Keratinocyte (primary cell): ENCODE measurements at regions not wholly inside any gene's neighbourhood (a gene's known extent, or its start where the extent isn't known, plus 50 kb on each side); places are given as distances from the start of the nearest gene placed in this dataset.

Experiments
- DNase-seq: peaks from one replicate; pipeline ENCODE4 v3.0.0-alpha.2; 2011; ENCODE audit warnings: low read depth, missing footprints, low spot score
- FAIRE-seq: peaks from 2 replicates; lab custom pipeline; 2011; peaks lifted over from hg19 to GRCh38; lab: Jason Lieb, UNC
- H2AFZ ChIP-seq: 2 replicates; pipeline ENCODE4 v1.6.0; 2012; ENCODE audit warnings: low read length, control low read depth, inconsistent platforms; ENCODE audit not compliant: control insufficient read depth
- H3K27ac ChIP-seq: 2 replicates; pipeline ENCODE4 v1.5.1; 2011; ENCODE audit warnings: low read length; ENCODE audit not compliant: control insufficient read depth, insufficient read depth
- H3K27me3 ChIP-seq: 3 replicates; pipeline ENCODE4 v1.6.0; 2011; ENCODE audit warnings: low read length; ENCODE audit not compliant: control insufficient read depth, insufficient read depth; ENCODE audit errors: extremely low read depth
- H3K36me3 ChIP-seq, 2 experiments: 2 replicates in 1 of 2; 3 replicates in 1 of 2; pipeline ENCODE4 v1.5.1; 2011; ENCODE audit warnings: low read length in 2 of 2, mild to moderate bottlenecking in 1 of 2; ENCODE audit not compliant: control insufficient read depth in 2 of 2, insufficient read depth in 2 of 2; ENCODE audit errors: extremely low read depth in 1 of 2
- H3K4me1 ChIP-seq: 3 replicates; pipeline ENCODE4 v1.5.1; 2011; ENCODE audit warnings: low read length; ENCODE audit not compliant: control insufficient read depth, insufficient read depth; ENCODE audit errors: extremely low read depth
- H3K4me2 ChIP-seq: 3 replicates; pipeline ENCODE4 v1.6.0; 2011; ENCODE audit warnings: low read depth, low read length; ENCODE audit not compliant: control insufficient read depth, insufficient read depth; ENCODE audit errors: extremely low read depth
- H3K4me3 ChIP-seq, 3 experiments: fragments of 200-600 bp in 1 of 3; sonication (generic) in 1 of 3; 2 replicates in 2 of 3; 3 replicates in 1 of 3; pipeline ENCODE4 v1.5.1; 2011 to 2016; ENCODE audit warnings: low read length in 3 of 3, mild to moderate bottlenecking in 3 of 3, control low read depth in 2 of 3, inconsistent platforms in 1 of 3, low read depth in 1 of 3, mixed read lengths in 1 of 3, mixed run types in 1 of 3, moderate library complexity in 1 of 3; ENCODE audit not compliant: control insufficient read depth in 2 of 3, insufficient read depth in 2 of 3; ENCODE audit errors: extremely low read depth in 1 of 3
- H3K79me2 ChIP-seq: 2 replicates; pipeline ENCODE4 v1.6.0; 2012; ENCODE audit warnings: low read length; ENCODE audit not compliant: control insufficient read depth, insufficient read depth
- H3K9ac ChIP-seq: 3 replicates; pipeline ENCODE4 v1.6.0; 2011; ENCODE audit warnings: low read length; ENCODE audit not compliant: control insufficient read depth, insufficient read depth; ENCODE audit errors: extremely low read depth
- H3K9me1 ChIP-seq: 3 replicates; pipeline ENCODE4 v1.6.0; 2011; ENCODE audit warnings: low read length; ENCODE audit not compliant: control insufficient read depth, insufficient read depth; ENCODE audit errors: extremely low read depth
- H3K9me3 ChIP-seq: 2 replicates; pipeline ENCODE4 v1.5.1; 2012; ENCODE audit warnings: low read depth, low read length; ENCODE audit not compliant: control insufficient read depth
- H4K20me1 ChIP-seq: 3 replicates; pipeline ENCODE4 v1.6.0; 2011; ENCODE audit warnings: low read length; ENCODE audit not compliant: control insufficient read depth, insufficient read depth; ENCODE audit errors: extremely low read depth
- CTCF ChIP-seq, 3 experiments: IDR thresholded peaks in 1 of 3; conservative IDR thresholded peaks in 1 of 3; optimal IDR thresholded peaks in 1 of 3; 2 replicates in 2 of 3; 3 replicates in 1 of 3; pipeline versions ENCODE3 to v1.5.1; 2011; ENCODE audit warnings: low read length in 3 of 3, mild to moderate bottlenecking in 3 of 3, moderate library complexity in 2 of 3, control low read depth in 1 of 3, inconsistent platforms in 1 of 3; ENCODE audit not compliant: insufficient read depth in 2 of 3; ENCODE audit errors: extremely low read depth in 1 of 3
- EZH2 ChIP-seq: IDR thresholded peaks from one replicate; pipeline ENCODE4 v1.6.1; 2012; ENCODE audit warnings: inconsistent platforms, mild to moderate bottlenecking, low read length, moderate library complexity
- dilution Hi-C: fragments of 300-500 bp; cut with MboI; formaldehyde crosslinking; loops from one replicate; pipeline ENCODE4 v1.7.0; 2020; ENCODE audit warnings: low sequenced_read_pairs; ENCODE audit not compliant: extremely low pct_ligation_motif_present

- no peak overlapping the region for H3K27ac ChIP-seq
- no peak overlapping the region for H2AFZ ChIP-seq
- H3K79me2 ChIP-seq: no peaks in the 10 kb centered on the region
- H3K27me3 ChIP-seq: no peaks in the 10 kb centered on the region
- no peaks in the 10 kb centered on the region for H4K20me1 ChIP-seq
- dilution Hi-C loops: no loop called here
- no peak for DNase-seq
- H3K36me3 ChIP-seq: no peaks in the 10 kb centered on the region
- FAIRE-seq: no peak
- H3K4me2 ChIP-seq: no peak overlapping the region
- TF ChIP-seq EZH2: no peak
- TF ChIP-seq CTCF (optimal IDR thresholded peaks at IDR 0.05 in 1 of 3, IDR thresholded peaks at IDR 0.05 in 1 of 3, conservative IDR thresholded peaks at IDR 0.05 in 1 of 3; ENCODE audit: extremely low read depth in 1 of 3, insufficient read depth in 2 of 3, low read length in 3 of 3): no peak
- H3K9me1 ChIP-seq: no peaks in the 10 kb centered on the region
- H3K9ac ChIP-seq: no peak overlapping the region
- no peak overlapping the region for H3K4me3 ChIP-seq
- H3K9me3 ChIP-seq: no peaks in the 10 kb centered on the region
- no peaks in the 10 kb centered on the region for H3K4me1 ChIP-seq
These were observed 1502.2 kb downstream of the GRIK2 start for GRCh38 chr6:102895683-102896082.

GRCh38 chr6:102885165-102885564 lies 1491.7 kb downstream of the GRIK2 start:
- H3K9me1 ChIP-seq: no peaks in the 10 kb centered on the region
- H3K4me2 ChIP-seq: no peak overlapping the region
- no peak overlapping the region for H3K27ac ChIP-seq
- H3K79me2 ChIP-seq: no peaks in the 10 kb centered on the region
- no peak for DNase-seq
- no peaks in the 10 kb centered on the region for H3K9me3 ChIP-seq
- TF ChIP-seq CTCF (optimal IDR thresholded peaks at IDR 0.05 in 1 of 3, IDR thresholded peaks at IDR 0.05 in 1 of 3, conservative IDR thresholded peaks at IDR 0.05 in 1 of 3; ENCODE audit: extremely low read depth in 1 of 3, insufficient read depth in 2 of 3, low read length in 3 of 3): no peak
- TF ChIP-seq EZH2: no peak
- no peak overlapping the region for H2AFZ ChIP-seq
- H3K27me3 ChIP-seq: no peaks in the 10 kb centered on the region
- dilution Hi-C loops: no loop called here
- no peaks in the 10 kb centered on the region for H3K36me3 ChIP-seq
- H4K20me1 ChIP-seq: no peaks in the 10 kb centered on the region
- H3K4me1 ChIP-seq: no peaks in the 10 kb centered on the region
- H3K4me3 ChIP-seq: no peak overlapping the region
- no peak for FAIRE-seq
- no peak overlapping the region for H3K9ac ChIP-seq
